ENCODE measurements at regions not wholly inside any gene's neighbourhood (a gene's known extent, or its start where the extent isn't known, plus 50 kb on each side); places are given as distances from the start of the nearest gene placed in this dataset.

GRCh38 chr17:77404812-77405581 is 264.2 kb downstream of the SEC14L1 start:
- no peak overlapping the region for H3K4me3 ChIP-seq (ENCODE audit: insufficient read depth, low read length)
- no peak overlapping the region for H2AFZ ChIP-seq (ENCODE audit: low read length)
- TF ChIP-seq CTCF (IDR thresholded peaks at IDR 0.05; ENCODE audit: extremely low read depth, low read depth, low read length) = no peak
- H3K4me1 ChIP-seq (ENCODE audit: insufficient read depth, low read length) = peaks cover 66% of the 10 kb centered on the region
- peaks cover 46% of the 10 kb centered on the region for H4K20me1 ChIP-seq (ENCODE audit: insufficient read depth, low read length)
- H3K79me2 ChIP-seq (ENCODE audit: insufficient read depth, low read length) = peaks cover 100% of the 10 kb centered on the region
- H3K4me2 ChIP-seq (ENCODE audit: insufficient read depth, low read length) = peak overlapping the region; percentile 47
- H3K36me3 ChIP-seq (ENCODE audit: insufficient read depth, low read length) = peaks cover 33% of the 10 kb centered on the region
- H3K27me3 ChIP-seq (ENCODE audit: insufficient read depth, low read length) = no peaks in the 10 kb centered on the region
- DNase-seq (ENCODE audit: insufficient read length, low spot score, missing footprints) = peak; percentile 99
- peak overlapping the region; percentile 79 for H3K27ac ChIP-seq (ENCODE audit: low read depth, low read length)
- H3K9me3 ChIP-seq (ENCODE audit: low read depth, low read length) = no peaks in the 10 kb centered on the region

- Histone ChIP-seq H4K20me1 (ENCODE audit: insufficient read depth, low read length) (peaks cover 36% of the 10 kb centered on the region), H3K4me2 (ENCODE audit: insufficient read depth, low read length) (no peak overlapping the region), H3K79me2 (ENCODE audit: insufficient read depth, low read length) (peaks cover 100% of the 10 kb centered on the region), H2AFZ (ENCODE audit: low read length) (no peak overlapping the region), H3K27me3 (ENCODE audit: insufficient read depth, low read length) (no peaks in the 10 kb centered on the region), H3K4me1 (ENCODE audit: insufficient read depth, low read length) (peaks cover 61% of the 10 kb centered on the region), H3K27ac (ENCODE audit: low read depth, low read length) (peak overlapping the region; percentile 79), H3K36me3 (ENCODE audit: insufficient read depth, low read length) (peaks cover 34% of the 10 kb centered on the region), H3K4me3 (ENCODE audit: insufficient read depth, low read length) (no peak overlapping the region), H3K9me3 (ENCODE audit: low read depth, low read length) (no peaks in the 10 kb centered on the region)
- no peak for TF ChIP-seq CTCF (IDR thresholded peaks at IDR 0.05; ENCODE audit: extremely low read depth, low read depth, low read length)
- DNase-seq (ENCODE audit: insufficient read length, low spot score, missing footprints) = peak; percentile 86
Measured at GRCh38 chr17:77405867-77406732, 265.3 kb downstream of the SEC14L1 start.

- Histone ChIP-seq H3K9me3 (ENCODE audit: low read depth, low read length) (no peaks in the 10 kb centered on the region), H2AFZ (ENCODE audit: low read length) (no peak overlapping the region), H3K36me3 (ENCODE audit: insufficient read depth, low read length) (peaks cover 29% of the 10 kb centered on the region), H3K4me1 (ENCODE audit: insufficient read depth, low read length) (peaks cover 73% of the 10 kb centered on the region), H3K27me3 (ENCODE audit: insufficient read depth, low read length) (no peaks in the 10 kb centered on the region), H3K4me2 (ENCODE audit: insufficient read depth, low read length) (no peak overlapping the region), H4K20me1 (ENCODE audit: insufficient read depth, low read length) (peaks cover 30% of the 10 kb centered on the region), H3K4me3 (ENCODE audit: insufficient read depth, low read length) (no peak overlapping the region), H3K79me2 (ENCODE audit: insufficient read depth, low read length) (peaks cover 99% of the 10 kb centered on the region), H3K27ac (ENCODE audit: low read depth, low read length) (peak overlapping the region; percentile 47)
- TF ChIP-seq CTCF (IDR thresholded peaks at IDR 0.05; ENCODE audit: extremely low read depth, low read depth, low read length) = no peak
- peak; percentile 73 for DNase-seq (ENCODE audit: insufficient read length, low spot score, missing footprints)
Measured at GRCh38 chr17:77407321-77408277, 266.8 kb downstream of the SEC14L1 start.
